ENCODE measurements at regions not wholly inside any gene's neighbourhood (a gene's known extent, or its start where the extent isn't known, plus 50 kb on each side); places are given as distances from the start of the nearest gene placed in this dataset.

DNA sequence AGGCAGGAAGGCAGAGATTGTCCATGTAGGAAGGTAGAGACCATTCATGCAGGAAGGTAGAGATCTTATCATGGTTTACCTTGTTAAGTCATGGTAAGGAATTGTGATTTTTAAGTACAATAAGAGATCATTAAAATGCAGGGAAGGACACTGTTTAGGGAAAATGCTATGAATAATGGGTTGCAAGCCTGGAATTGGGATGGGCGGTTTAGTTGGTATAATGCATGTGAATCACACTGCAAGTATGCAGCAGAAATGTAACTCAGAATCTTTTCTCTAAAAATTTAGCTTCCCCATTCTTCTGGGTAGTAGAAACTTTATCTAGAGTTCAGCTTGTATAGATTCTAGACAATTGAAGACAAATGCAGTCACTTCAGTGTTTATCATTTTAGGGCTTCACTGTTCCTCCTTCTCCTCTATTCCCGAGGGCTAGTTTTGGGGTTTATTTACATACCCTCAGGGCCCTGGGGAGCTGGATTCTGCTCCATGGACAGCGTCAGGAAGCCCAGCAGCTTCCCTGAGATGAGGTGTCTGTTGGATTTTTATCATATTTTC, 212.0 kb downstream of the SREK1 start:
- Mint-ChIP-seq H3K27ac (no peak overlapping the region), H3K9me3 (no peaks in the 10 kb centered on the region), H3K36me3 (ENCODE audit: low read depth) (no peaks in the 10 kb centered on the region), H3K4me3 (no peak overlapping the region), H3K27me3 (peaks cover 4% of the 10 kb centered on the region), H3K4me1 (ENCODE audit: low read depth) (no peaks in the 10 kb centered on the region)
- ChIA-PET POLR2A (no interaction called here), CTCF (interaction anchor here (1.4 kb wide), 1 partner anchor 8 kb away, joined by 3 read pairs; no protein-coding TSS in a partner anchor)
- DNase-seq (no peak), ATAC-seq (ENCODE audit: poor library complexity) (no peak)
- TF ChIP-seq CTCF (IDR thresholded peaks at IDR 0.05), result no peak
- Histone ChIP-seq H3K4me1 (ENCODE audit: insufficient read depth, low read length) (no peaks in the 10 kb centered on the region), H3K9me3 (ENCODE audit: control insufficient read depth in 1 of 2, insufficient read depth in 1 of 2, low read length in 2 of 2) (no peaks in the 10 kb centered on the region), H3K4me3 (ENCODE audit: low read length) (no peak overlapping the region), H3K27ac (ENCODE audit: low read depth in 1 of 2, low read length in 2 of 2) (no peak overlapping the region), H3K27me3 (ENCODE audit: control insufficient read depth in 1 of 2, insufficient read depth in 2 of 2, low read length in 2 of 2) (peaks cover 0 to 3% of the 10 kb centered on the region in 2 experiments), H3K36me3 (ENCODE audit: insufficient read depth, low read length) (no peaks in the 10 kb centered on the region)
- intact Hi-C loops (cut with DNase I, micrococcal nuclease), result no loop called here

DNA sequence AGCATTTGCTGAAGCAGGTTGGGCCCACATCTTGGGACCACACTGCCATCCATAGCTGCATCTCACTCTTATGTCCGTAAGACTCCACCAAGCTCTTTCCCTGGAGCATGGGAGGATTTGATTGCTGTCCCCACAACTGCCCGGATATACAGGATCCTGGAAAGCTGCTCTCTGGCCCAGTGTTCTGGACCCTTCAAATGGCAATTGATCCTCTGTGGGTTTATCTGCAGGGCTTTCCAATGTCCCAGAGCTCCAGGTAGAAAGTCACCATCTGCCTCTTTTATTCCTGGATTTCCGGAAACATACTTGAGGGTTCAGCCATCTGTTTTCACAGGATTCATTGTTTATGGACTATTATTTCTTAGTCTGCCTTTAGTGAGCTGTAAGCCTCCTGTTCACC, 214.6 kb downstream of the SREK1 start:
- DNase-seq, result no peak
- no peak for TF ChIP-seq CTCF (IDR thresholded peaks at IDR 0.05)
- Histone ChIP-seq H3K4me3 (ENCODE audit: low read length) (no peak overlapping the region), H3K4me1 (ENCODE audit: insufficient read depth, low read length) (no peaks in the 10 kb centered on the region), H3K27me3 (ENCODE audit: control insufficient read depth in 1 of 2, insufficient read depth in 2 of 2, low read length in 2 of 2) (peaks cover 0 to 6% of the 10 kb centered on the region in 2 experiments), H3K9me3 (ENCODE audit: control insufficient read depth in 1 of 2, insufficient read depth in 1 of 2, low read length in 2 of 2) (no peaks in the 10 kb centered on the region), H3K27ac (ENCODE audit: low read depth in 1 of 2, low read length in 2 of 2) (no peak overlapping the region), H3K36me3 (ENCODE audit: insufficient read depth, low read length) (no peaks in the 10 kb centered on the region)
- Mint-ChIP-seq H3K4me3 (no peak overlapping the region), H3K27me3 (peaks cover 24% of the 10 kb centered on the region), H3K27ac (no peak overlapping the region), H3K36me3 (ENCODE audit: low read depth) (no peaks in the 10 kb centered on the region), H3K9me3 (no peaks in the 10 kb centered on the region), H3K4me1 (ENCODE audit: low read depth) (no peaks in the 10 kb centered on the region)
- ATAC-seq (ENCODE audit: poor library complexity), result no peak
- intact Hi-C loops (cut with DNase I, micrococcal nuclease), result no loop called here
- ChIA-PET CTCF (interaction anchor here (1.5 kb wide), 1 partner anchor 10 kb away, joined by 3 read pairs; no protein-coding TSS in a partner anchor), POLR2A (no interaction called here)

GRCh38 chr5:66361070-66361469, 217.0 kb downstream of the SREK1 start:
- H3K9me3 Mint-ChIP-seq, result no peaks in the 10 kb centered on the region
- ChIA-PET POLR2A (no interaction called here), CTCF (no interaction called here)
- no peaks in the 10 kb centered on the region for H3K36me3 Mint-ChIP-seq (ENCODE audit: low read depth)
- Histone ChIP-seq H3K9me3 (ENCODE audit: control insufficient read depth in 1 of 2, insufficient read depth in 1 of 2, low read length in 2 of 2) (no peaks in the 10 kb centered on the region), H3K4me1 (ENCODE audit: insufficient read depth, low read length) (no peaks in the 10 kb centered on the region), H3K27me3 (ENCODE audit: control insufficient read depth in 1 of 2, insufficient read depth in 2 of 2, low read length in 2 of 2) (peaks cover 0 to 6% of the 10 kb centered on the region in 2 experiments), H3K27ac (ENCODE audit: low read depth in 1 of 2, low read length in 2 of 2) (no peak overlapping the region), H3K36me3 (ENCODE audit: insufficient read depth, low read length) (no peaks in the 10 kb centered on the region), H3K4me3 (ENCODE audit: low read length) (no peak overlapping the region)
- H3K4me3 Mint-ChIP-seq, result no peak overlapping the region
- ATAC-seq (ENCODE audit: poor library complexity) (no peak), DNase-seq (no peak)
- peaks cover 29% of the 10 kb centered on the region for H3K27me3 Mint-ChIP-seq
- intact Hi-C loops (cut with DNase I, micrococcal nuclease), result no loop called here
- no peaks in the 10 kb centered on the region for H3K4me1 Mint-ChIP-seq (ENCODE audit: low read depth)
- TF ChIP-seq CTCF (IDR thresholded peaks at IDR 0.05), result no peak
- H3K27ac Mint-ChIP-seq, result no peak overlapping the region
